NOMO-1 treated with DMSO at 0.1 percent for 48 hours (cell line): ENCODE measurements at regions not wholly inside any gene's neighbourhood (a gene's known extent, or its start where the extent isn't known, plus 50 kb on each side); places are given as distances from the start of the nearest gene placed in this dataset.

Source experiments
- DNase-seq: peaks from one replicate; lab custom pipeline; 2025; ENCODE audit not compliant: unreplicated experiment; lab: John Stamatoyannopoulos, UW

DNA sequence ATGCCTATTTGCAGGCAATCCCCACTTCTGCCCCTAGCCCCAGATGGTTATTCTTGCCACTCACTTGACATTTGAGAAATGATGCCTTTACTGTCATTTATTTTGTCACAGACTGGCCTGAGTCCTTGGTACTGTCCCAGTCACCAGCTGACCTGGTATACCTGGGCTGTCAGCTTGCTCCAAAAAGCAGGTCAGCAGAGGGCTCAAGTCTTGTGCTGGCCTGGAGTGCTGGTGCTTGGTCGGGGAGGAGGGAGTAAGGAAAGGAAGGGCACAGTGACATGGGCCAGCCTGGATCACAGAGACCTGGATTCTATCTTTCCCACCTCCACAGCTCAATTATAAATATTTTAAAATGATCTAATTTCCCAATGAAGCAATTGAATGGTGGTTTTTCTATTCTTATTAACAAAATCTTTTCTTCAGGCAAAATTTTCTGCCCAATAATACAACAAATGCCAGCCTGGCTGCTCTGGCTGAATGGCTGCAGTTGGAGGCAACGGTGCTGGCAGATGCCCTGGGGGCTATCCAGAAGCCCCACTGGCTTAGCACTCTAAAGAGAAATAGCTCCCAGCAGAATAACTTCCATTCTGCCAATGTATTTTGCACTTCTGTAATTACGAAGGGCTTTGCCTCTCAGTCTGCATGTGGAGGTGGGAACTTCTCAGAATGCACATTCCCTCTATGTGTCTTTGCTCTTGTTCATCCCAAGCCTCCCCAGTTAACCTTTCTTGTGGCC, 160.6 kb downstream of the GADD45G start:
- no peak for DNase-seq

DNA sequence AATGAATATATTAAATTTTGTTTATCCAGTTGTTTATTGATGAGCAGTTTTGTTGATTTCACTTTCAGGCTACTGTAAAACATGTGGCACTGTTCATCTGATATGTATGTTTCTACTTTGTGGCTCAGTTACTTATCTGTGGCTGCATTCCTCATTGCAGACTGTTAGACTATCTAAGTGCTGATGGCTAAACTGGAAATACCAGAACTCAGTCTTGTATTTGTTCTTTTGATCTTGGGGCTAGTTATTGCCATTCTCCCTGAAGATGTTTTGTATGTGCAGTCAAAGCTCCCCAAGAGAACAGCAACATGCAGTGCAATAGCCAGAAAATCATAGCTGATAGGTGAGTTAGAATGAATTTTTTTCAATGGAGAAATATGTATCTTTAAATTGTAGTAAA, 162.2 kb downstream of the GADD45G start:
- no peak for DNase-seq

DNA sequence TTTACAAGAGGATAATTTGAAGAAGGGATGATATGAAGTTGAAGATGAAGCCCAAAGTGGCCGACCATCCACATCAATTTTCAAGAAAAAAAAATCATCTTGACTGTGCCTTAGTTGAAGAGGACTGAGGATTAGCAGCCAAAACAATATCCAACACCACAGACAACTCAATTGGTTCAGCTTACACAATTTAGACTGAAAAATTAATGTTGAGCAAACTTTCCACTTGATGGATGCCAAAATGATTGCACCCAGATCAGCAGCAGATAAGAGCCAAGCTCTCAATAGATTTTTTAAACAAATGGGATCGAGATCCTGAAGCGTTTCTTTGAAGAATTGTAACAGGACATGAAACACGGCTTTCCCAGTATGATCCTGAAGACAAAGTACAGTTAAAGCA, 163.2 kb downstream of the GADD45G start:
- DNase-seq, result no peak

DNA sequence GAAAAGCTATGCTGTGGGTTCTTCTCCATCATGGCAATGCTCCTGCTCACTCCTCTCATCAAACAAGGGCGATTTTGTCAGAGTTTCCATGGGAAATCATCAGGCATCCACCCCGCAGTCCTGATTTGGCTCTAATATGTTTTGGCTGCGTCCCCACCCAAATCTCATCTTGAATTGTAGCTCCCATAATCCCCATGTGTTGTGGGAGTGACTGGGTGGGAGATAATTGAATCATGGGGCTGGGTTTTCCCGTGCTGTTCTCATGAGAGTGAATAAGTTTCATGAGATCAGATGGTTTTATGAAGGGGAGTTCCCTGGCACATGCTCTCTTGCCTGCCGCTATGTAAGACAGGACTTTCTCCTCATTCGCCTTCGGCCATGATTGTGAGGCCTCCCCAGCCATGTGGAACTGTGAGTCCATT, 163.8 kb downstream of the GADD45G start:
- DNase-seq, result no peak

DNA sequence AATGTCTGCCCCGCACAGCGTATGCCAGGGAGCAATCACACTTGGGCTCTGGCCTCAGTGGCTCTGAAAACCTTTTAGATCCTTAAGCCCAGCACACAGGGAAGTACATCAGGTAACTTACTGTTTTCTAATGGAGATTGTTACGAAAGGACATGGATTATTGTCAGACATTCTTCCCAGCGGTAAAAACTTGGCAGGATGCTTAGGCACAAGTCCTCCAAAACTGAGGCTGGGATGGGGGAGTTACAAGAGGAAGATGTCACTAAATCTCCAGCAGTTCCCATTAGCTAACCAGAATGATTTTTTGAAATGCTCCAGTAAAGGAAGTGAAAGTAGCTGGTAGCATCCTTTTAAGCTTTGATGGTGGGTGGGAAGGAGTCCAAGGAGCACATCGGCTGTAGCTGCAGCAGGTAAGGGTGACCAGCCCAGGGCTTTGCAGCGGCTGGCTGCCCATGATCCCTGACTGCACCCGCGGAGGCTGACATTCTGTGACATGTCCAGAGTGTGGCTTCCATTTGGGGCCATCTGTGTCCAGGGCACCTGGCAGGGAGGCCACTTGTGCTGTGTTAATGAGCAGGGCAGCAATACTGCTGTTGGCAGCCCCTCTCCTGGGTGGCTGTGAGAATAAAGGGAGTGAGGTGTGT, 165.8 kb downstream of the GADD45G start:
- DNase-seq, result peak; percentile 45

DNA sequence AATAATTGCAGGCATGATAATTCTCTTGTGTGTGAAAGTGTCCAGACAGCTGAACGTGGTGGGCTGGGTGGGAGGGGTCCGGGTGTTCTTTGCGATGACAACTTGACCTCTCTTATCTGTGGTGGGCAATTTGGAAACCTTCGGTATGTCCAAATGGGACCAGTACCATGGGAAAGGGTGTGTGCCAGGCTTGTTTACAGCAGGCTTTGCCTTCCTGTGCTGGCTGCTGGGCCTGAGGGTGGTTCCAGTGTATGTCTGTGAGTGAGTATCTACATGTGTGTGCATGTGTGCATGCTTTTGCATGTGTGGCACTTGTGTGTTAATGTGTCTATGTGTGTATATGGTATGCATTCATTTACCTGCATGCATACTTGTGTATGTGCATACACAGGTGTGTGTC, 166.4 kb downstream of the GADD45G start:
- DNase-seq, result no peak

DNA sequence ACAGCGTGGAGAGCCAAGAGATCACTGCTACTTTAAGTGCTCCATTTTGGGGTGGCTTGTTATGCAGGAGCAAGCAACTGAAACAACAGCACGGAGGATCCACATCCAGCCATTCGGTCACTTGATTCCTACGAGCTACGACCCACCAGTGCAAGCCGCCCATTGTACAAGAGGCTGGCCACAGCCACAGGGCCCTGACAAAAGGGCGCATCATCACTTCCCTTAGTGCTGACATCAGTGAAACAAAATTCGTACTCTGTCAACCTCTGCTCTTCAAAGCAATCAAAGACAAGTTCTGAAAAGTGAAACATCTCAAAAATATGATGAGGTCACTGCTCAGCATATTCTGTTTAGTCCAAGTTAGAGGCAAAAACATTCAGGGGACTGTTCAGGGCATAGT, 168.4 kb downstream of the GADD45G start:
- no peak for DNase-seq

DNA sequence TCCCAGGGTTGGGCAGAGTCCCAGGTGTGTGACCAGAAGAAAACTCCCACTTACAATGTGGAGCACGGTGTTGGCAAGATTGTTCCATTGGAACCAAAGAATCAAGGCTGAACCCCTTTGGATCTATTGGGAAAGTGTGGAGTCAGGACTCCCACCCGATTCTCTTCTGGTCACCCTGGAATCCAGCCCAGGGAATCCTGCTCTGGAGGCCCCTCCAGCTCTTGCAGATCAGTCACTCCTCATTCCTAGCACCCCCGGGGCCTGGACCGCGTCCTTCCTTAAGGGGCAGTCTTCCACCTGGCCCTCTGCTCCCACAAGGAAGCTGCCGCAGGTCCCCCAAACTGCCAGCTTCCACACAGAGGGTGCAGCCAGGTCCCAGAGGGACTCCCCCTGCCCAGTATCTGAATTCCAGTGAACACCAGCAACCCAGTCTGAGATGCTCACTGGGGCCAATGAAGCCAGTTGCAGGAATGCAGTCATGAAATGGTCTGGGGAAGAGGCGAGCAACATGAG, 170.1 kb downstream of the GADD45G start:
- no peak for DNase-seq

DNA sequence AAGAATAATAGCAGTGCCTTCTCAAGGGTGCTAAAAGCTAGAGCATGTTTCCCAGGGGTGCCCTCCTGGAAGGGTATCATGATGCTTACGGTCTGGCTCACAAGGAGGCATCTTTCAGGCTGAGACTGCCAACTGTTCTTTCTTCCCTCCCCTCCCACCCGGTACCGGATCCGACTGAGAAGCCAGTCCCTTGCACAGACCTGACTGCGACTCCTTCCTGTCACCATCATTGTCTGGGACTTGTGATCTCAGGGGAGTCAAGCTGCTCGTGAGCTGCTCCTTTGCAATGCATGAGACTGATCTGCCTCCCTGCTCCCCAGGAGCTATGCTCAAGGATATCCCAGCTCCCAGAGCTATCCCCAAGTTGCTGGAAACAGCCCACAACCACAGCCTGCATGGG, 170.8 kb downstream of the GADD45G start:
- no peak for DNase-seq

DNA sequence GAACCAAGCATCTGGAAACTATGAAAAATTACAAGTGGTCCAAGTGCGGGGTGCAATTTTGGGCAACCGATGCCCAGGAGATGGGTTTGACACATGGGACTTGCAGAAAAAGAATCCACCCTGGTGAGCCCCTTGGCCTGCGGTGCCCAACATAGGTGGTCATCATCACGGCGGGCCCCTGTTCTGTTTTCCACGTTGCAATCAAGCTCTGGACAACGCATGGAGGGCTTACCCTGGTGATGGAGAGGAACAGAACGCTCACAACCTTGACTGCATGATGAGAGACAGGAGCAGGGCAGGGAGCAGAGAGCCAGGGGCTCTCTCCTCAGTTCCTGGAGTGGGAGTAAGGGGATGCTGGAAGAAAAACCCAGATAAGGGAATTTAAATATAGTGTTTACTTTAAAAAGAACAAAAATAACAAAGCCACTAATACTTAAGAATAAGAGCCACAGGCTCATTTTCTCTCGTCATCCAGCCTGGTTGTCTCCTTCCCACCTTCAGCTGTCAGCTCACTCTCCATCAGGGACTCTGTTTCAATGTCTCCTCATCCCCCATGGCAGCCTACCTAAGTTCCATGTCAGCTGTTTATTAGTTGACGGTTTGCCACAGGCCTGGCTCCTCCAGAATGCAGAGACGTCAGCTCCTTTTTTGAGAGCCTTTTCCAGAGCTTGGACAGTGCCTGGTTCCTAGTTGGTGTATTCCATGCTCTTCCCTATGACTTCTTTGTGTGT, 172.1 kb downstream of the GADD45G start:
- no peak for DNase-seq

DNA sequence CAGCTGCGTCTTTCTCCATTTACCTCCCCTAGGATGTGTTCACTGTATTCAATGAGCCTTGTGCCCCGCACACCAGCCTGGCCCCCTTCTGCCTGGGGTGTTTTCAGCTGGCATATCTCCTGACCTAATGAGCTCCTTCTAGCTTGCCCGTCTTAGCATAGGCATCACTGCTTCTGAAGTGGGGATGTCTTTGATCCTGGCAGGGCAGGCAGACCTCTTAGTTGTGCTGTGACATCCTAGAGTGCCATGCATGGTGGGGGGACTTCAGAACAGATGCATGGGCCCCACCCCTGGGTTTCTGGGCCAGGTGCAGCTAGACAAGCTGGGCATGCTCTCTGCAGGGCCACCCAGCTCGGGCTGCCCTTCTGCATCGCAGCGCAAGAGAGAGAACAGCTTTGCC, 172.7 kb downstream of the GADD45G start:
- DNase-seq, result no peak

DNA sequence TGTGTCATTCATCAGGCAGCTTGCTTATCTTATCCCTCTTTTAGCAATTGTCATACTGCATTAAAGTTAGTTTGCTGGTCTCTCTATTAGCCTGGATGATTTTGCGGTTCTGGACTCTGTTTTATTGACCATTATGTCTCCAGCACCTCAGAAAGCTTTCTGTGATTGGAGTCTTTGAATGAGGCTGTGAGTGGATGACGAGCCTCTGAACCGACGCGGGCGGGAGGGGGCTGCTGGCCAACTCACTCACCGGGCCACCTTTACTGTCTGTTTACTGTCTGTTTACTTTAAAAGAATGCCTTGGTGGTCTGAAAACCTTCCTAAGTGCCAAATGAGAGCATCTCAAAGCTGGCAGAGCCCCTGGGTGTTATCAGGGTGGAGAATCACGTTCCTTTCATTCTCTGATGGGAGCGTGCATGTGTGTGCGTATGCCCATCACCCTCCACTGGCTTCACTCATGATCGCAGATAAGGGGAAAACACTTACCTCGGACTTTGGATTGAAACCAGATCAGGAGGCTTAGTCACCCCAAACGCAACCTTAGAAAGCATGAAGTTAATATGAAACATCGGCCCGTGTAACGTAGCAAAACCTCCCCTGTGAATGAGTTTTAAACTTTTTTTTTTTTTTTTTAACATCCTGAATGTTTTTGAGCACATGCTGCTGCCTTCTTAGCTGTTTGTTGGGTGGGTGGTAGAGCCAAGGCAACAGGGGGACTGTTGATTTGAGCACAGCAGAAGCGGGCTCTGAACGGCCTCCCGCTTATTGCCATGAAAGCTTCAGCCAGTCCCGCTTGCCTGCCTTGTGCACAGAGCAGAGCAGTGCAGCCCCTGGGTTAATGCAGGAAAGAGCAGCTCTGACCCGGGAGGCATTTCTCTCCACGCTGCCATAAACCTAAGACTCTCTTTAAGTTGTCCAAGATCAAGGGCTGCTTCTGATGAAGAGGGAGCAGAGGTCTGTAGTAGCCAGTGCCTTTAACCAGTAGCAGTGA, 173.6 kb downstream of the GADD45G start:
- no peak for DNase-seq

DNA sequence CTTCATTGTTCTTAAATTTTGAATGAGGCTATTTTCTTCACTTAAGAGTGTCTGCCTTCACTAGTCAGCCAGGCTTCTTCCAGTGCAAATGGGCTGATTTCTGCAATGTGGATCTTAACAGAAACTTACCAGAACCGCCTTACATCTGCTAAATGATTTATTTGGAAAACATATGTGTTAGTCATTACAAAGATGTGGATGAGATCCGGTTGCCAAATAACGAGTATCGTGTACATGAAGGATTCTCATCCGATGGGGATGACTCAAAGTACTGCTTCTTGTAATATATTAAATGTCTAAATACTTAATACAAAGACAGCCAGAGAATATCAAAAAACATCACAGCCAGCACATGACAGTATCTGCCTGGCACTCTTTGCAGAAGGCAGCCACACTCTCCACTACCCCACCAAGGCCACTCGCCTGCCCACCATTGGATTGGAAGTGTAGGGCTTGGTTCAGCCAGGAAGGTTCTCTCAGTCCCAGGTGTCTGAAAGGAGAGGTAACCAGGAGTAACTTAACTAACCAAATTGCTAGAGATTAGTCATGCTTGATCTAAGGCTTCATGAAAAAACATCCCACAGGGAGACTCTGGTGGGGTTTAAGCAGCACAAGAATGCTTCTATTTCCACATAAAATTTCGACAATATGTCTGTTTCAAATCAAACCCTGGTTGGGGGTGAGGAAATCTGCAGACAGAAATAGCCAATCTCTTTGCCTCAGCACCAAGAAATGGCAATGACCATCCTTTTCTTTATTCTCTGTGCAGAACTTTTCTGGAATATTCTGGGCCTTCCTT, 174.8 kb downstream of the GADD45G start:
- no peak for DNase-seq

DNA sequence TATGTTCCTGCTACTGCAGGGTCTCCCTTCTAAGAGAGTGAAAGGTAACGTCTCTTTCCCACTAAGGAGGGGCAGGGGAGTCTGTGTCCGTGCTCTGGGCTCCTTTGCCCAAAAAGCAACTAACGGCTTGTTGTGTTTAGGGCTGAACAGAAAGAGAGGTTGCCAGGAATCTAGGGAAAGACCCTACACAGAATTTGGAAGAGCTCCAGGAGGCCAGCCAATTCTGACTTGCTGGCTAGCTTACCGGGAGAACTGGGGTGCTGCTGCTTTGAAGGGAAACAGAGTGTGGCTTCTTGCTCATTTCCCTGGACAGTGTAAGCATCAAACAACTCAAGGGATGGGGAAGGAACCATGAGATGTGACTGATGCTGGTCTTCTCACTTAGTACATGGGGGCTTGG, 176.1 kb downstream of the GADD45G start:
- DNase-seq, result no peak

DNA sequence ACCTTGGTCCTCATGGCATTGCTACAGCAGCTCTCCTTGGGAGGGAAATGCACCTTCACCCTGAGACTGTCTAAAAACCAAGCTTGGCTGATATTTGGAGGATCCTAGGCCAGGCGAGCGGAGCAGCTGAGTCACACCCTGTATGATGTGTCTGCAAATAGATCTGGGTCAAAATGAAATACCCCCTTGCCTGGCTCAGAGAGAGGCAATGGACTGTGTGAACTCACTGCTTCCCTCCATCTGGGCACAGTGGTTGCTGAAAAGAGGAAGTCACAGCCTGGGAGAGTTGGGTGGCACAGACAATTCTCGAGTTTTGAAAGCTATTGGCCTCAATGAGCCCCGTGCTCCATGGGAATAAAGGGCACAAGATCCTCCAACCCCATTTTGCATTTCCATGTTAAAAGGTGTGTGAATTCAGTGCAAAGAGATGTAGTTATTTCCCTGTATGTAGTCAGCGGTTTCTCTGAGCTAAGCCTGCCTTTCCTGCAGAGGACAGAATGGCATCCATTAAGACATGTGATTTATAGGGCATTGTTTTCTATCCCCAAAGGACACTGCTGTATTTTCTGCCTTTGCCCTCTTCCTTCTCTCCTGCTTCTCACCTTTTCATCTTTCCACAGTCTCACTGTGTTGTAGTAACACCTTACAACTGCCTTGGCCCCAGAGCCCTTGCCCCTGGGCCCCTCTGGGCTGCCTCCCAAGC, 177.2 kb downstream of the GADD45G start:
- DNase-seq, result peak; percentile 66

DNA sequence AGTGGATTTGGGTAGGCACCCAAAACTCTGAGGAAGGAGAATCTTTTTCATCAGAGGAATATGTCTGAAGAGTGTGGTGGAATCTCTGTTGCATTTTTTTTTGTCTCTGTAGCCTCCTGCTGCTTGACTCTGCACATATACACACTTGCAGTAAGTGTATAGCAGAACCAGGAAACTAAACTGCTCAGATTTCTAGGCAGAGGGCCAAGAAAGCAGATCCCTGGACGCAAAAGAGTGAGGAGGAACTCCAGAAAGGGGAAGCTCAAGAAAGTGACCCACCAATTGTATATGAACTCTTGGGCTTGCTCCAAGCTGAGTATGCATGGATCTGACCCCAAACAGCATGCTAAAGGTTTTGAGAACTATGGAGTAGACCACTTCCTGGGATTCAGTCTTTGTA, 181.8 kb downstream of the GADD45G start:
- DNase-seq, result peak; percentile 44

DNA sequence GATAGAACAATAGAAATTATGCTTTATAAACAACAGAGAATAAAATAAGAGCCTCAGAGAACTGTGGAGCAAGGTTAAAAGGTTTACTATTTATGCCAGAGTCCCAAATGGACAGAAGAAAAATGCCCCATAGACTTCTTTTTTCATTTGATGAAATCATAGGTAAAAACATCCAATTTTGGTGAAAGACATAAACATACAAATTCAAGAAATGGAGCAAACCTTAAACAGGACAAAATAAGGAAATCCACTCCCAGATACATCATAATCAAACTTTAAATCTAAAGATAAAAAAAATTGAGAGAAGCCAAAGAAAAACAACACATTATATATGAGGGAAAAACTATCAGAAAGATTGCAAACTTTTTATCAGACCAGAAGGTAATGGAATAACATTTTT, 182.8 kb downstream of the GADD45G start:
- DNase-seq, result no peak

DNA sequence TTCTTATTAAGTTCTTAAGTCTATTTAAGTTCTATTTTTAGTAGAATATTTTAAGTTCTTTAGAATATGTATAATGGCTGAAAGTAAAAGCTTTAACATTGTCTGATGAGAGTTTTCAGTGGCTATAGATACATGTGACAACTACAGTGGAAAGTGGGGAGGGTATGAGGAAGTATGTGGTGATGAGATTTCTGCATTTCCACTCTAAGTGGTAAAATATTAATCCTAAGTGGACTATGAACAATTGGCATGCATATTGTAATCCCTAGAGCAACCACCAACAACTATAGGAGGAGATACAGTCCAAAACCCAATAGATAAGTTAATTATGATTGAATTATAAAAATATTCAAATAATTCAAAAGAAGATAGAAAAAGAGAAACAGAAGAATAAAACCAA, 183.6 kb downstream of the GADD45G start:
- no peak for DNase-seq

DNA sequence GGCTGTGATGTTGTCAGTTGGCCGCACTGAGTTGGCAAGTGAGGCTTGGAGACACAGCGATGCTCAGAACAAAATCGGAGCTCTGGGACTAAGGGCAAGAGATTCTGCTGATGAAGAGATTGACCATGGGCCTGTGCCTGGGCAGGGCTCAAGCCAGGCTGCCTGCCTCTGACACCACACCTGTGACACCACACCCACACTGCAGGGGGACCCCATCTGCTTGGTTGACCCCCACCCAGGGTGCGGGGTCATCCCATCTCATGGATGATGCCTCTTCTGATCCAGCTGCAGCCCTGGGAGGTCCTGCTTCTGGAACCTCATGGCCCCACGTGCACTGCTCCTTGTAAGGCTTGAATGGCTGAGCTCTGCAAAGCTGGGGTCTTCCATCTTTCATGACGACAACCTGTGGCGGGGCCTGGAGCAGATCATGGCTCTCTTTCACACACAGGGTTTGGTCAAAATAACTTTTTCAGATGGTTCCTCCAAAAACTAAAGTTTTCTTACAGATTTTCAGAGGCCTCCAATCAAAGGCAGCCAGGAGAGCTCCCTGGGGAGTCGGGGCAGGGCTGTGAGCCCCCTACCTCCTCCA, 185.2 kb downstream of the GADD45G start:
- no peak for DNase-seq
